Tibial artery (tissue), 4 donors: ENCODE measurements at regions not wholly inside any gene's neighbourhood (a gene's known extent, or its start where the extent isn't known, plus 50 kb on each side); places are given as distances from the start of the nearest gene placed in this dataset.

ENCODE experiments used
- DNase-seq, 2 donors: peaks; one replicate each; pipeline ENCODE4 v3.0.0-alpha.2; 2019
- H3K27ac ChIP-seq, 2 donors: fragments of 200-600 bp; sonication (generic) in 1 of 2; 1 replicate in 1 of 2; 2 replicates in 1 of 2; pipeline ENCODE4 v1.5.1; 2018 to 2019; ENCODE audit warnings: mild to moderate bottlenecking in 1 of 2
- H3K27me3 ChIP-seq, 2 donors: fragments of 200-600 bp; sonication (generic) in 1 of 2; one replicate each; pipeline versions ENCODE4 v1.5.1 to v1.6.0; 2016 to 2019
- H3K36me3 ChIP-seq, 3 donors: fragments of 200-600 bp; sonication (generic) in 2 of 3; one replicate each; pipeline ENCODE4 v1.5.1; 2016 to 2019; ENCODE audit warnings: mild to moderate bottlenecking in 2 of 3
- H3K4me1 ChIP-seq, 4 donors: fragments of 200-600 bp; sonication (generic) in 2 of 4; 1 replicate in 3 of 4; 2 replicates in 1 of 4; pipeline ENCODE4 v1.5.1; 2016 to 2019
- H3K4me3 ChIP-seq, 2 donors: fragments of 200-600 bp; sonication (generic) in 1 of 2; 1 replicate in 1 of 2; 2 replicates in 1 of 2; pipeline ENCODE4 v1.5.1; 2018 to 2019; ENCODE audit warnings: mild to moderate bottlenecking in 2 of 2
- H3K9me3 ChIP-seq, 3 donors: fragments of 200-600 bp; sonication (generic) in 1 of 3; one replicate each; pipeline ENCODE4 v1.5.1; 2016 to 2019
- intact Hi-C: fragments of 100-400 bp; cut with DNase I; formaldehyde crosslinking; loops from one replicate; pipeline ENCODE4 v1.15.0; 2023; ENCODE audit warnings: low total_unique reads
- TF ChIP-seq, protein P1 (sequence below), 2 experiments: fragments of 200-600 bp in 1 of 2; fragments of 450-650 bp in 1 of 2; IDR thresholded peaks; one replicate each; pipeline ENCODE4 v1.5.1; 2017 to 2019; ENCODE audit warnings: antibody characterized with exemption in 2 of 2, mild to moderate bottlenecking in 1 of 2, moderate library complexity in 1 of 2

DNA sequence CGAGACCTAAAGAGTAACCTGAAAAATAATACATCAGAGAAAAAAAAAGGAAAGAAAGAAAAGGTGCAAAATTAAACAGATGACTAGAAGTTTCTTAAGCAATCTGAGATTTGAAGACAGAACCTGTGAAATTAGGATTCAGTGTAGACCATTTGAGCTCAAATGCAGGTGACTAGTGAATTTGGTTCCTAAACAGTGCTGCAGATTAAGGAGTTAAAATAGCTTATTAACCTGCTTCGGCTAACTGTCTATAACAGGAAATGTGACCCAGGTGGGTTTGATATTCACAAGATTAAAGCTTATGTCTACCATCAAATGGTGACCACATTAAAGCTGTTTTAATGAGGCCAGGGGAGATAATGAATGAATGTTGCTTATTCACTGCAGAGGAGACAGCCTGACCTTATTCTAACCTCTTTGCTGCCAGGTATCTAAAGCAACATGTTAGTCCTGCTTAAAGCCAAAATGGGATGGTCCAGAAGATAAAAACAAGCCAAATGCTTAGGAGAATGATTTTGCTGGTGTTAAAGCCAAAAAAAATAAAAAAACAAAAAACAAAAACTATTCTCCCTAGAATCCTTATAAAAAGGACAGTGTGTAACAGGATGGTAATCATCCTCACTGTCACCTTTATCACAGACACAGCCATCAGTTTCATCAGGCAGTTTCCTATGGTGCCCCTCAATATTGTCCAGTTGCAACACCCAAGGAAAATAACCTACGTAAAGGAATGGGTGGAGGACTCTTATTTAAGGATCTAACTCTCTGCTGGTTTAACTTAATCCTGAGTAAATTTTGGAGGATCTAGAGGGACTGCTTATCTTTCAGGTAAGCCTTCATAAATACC is 769.0 kb upstream of the ZEB2 start:
- TF ChIP-seq, protein P1, sequence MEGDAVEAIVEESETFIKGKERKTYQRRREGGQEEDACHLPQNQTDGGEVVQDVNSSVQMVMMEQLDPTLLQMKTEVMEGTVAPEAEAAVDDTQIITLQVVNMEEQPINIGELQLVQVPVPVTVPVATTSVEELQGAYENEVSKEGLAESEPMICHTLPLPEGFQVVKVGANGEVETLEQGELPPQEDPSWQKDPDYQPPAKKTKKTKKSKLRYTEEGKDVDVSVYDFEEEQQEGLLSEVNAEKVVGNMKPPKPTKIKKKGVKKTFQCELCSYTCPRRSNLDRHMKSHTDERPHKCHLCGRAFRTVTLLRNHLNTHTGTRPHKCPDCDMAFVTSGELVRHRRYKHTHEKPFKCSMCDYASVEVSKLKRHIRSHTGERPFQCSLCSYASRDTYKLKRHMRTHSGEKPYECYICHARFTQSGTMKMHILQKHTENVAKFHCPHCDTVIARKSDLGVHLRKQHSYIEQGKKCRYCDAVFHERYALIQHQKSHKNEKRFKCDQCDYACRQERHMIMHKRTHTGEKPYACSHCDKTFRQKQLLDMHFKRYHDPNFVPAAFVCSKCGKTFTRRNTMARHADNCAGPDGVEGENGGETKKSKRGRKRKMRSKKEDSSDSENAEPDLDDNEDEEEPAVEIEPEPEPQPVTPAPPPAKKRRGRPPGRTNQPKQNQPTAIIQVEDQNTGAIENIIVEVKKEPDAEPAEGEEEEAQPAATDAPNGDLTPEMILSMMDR (IDR thresholded peaks at IDR 0.05), result no peak
- DNase-seq, result no peak
- intact Hi-C loops, result no loop called here
- H3K9me3 ChIP-seq, result no peaks in the 10 kb centered on the region
- H3K27ac ChIP-seq, result no peak overlapping the region
- peaks cover 0 to 37% (median 6%) of the 10 kb centered on the region in 4 donors for H3K4me1 ChIP-seq
- no peaks in the 10 kb centered on the region for H3K36me3 ChIP-seq
- no peak overlapping the region for H3K4me3 ChIP-seq
- H3K27me3 ChIP-seq, result no peaks in the 10 kb centered on the region

DNA sequence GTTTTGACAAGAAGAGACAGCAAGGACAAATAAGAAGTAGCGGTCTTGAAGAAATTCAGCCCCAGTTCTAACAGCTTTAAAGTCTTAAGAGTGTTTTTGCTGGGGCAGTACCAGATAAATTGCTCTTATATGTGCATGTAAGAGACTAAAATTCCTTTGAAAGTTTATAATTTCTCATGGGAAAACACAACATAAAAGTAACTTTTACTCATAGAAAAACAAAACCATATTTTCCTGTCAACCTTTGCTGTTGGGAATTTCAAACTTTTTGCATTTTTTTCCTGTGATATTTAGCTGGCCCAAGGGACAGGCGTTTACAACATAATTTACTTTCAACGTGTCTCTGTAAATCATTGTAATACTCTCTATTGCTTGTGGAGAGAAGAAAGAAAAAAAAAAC is 767.8 kb upstream of the ZEB2 start:
- TF ChIP-seq, protein P1 (IDR thresholded peaks at IDR 0.05), result no peak
- no peak overlapping the region for H3K27ac ChIP-seq
- no peaks in the 10 kb centered on the region for H3K36me3 ChIP-seq
- H3K4me1 ChIP-seq, result peaks cover 0 to 37% (median 6%) of the 10 kb centered on the region in 4 donors
- DNase-seq, result no peak
- intact Hi-C loops, result no loop called here
- no peak overlapping the region for H3K4me3 ChIP-seq
- no peaks in the 10 kb centered on the region for H3K9me3 ChIP-seq
- H3K27me3 ChIP-seq, result no peaks in the 10 kb centered on the region

DNA sequence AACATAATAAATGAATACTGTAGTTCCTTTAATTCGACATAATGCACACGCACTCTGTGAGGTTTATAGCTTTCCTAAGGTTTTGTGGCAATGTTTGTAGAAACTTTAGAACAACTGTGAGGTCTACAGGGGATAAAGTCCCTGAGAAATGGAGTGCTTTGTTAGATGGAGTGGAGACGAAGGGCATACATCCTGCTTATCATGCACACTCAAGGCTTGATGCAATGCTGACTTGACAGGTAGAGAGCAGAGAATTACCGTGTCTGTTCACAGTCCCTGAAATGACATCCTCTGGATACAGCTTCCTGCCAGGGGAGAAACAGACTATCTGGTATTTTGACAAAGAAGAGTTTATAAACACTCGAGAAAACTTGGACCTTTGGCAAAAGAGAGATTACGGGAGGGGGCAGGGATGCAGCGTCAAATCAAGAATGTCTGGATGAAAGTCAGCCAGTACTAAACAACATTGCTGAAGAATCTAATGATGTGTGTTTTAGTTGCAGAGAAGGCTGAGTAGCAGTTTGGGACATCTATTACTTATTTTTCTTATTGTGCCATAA is 766.9 kb upstream of the ZEB2 start:
- H3K27ac ChIP-seq, result no peak overlapping the region
- H3K4me3 ChIP-seq, result no peak overlapping the region
- no peaks in the 10 kb centered on the region for H3K36me3 ChIP-seq
- no peak for DNase-seq
- H3K4me1 ChIP-seq, result peaks cover 0 to 37% (median 6%) of the 10 kb centered on the region in 4 donors
- no peaks in the 10 kb centered on the region for H3K27me3 ChIP-seq
- H3K9me3 ChIP-seq, result no peaks in the 10 kb centered on the region
- intact Hi-C loops, result no loop called here
- TF ChIP-seq, protein P1 (IDR thresholded peaks at IDR 0.05), result no peak

DNA sequence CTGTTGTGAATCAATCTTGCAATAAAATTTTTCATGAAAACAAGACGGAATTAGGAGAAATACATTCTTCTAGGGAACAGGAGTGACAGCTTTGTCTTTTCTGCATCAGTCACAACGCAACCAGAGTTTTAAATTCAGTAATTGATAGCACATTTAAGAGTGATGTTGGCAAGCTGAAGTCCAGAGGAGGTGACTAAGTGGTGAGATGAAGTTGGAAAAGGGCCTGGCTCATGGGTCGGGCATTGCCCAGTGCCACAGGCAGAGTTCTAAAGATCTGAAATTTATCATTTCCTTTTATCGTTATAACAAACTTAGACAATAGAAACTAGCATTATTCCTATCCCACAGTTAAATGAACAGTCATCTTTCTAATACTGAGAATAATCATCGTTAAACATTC is 764.6 kb upstream of the ZEB2 start:
- H3K36me3 ChIP-seq, result no peaks in the 10 kb centered on the region
- H3K27me3 ChIP-seq, result no peaks in the 10 kb centered on the region
- DNase-seq, result no peak
- H3K27ac ChIP-seq, result no peak overlapping the region
- intact Hi-C loops, result no loop called here
- TF ChIP-seq, protein P1 (IDR thresholded peaks at IDR 0.05), result no peak
- H3K9me3 ChIP-seq, result no peaks in the 10 kb centered on the region
- peaks cover 0 to 29% (median 6%) of the 10 kb centered on the region in 4 donors for H3K4me1 ChIP-seq
- no peak overlapping the region for H3K4me3 ChIP-seq

- Histone ChIP-seq H3K27me3 (no peaks in the 10 kb centered on the region), H3K4me3 (no peak overlapping the region), H3K4me1 (peaks cover 0 to 17% (median 6%) of the 10 kb centered on the region in 4 donors), H3K9me3 (no peaks in the 10 kb centered on the region), H3K27ac (no peak overlapping the region), H3K36me3 (no peaks in the 10 kb centered on the region)
- intact Hi-C loops, result no loop called here
- TF ChIP-seq, protein P1 (IDR thresholded peaks at IDR 0.05), result no peak
- no peak for DNase-seq
Observed at GRCh38 chr2:145283131-145283530, 763.2 kb upstream of the ZEB2 start.
